HG03108 (cell line): ENCODE measurements at regions not wholly inside any gene's neighbourhood (a gene's known extent, or its start where the extent isn't known, plus 50 kb on each side); places are given as distances from the start of the nearest gene placed in this dataset.

Source experiments
- ATAC-seq: cut with Tn5 transposase; IDR thresholded peaks from one replicate; pipeline ENCODE4 v1.9.1; 2021; ENCODE audit warnings: moderate library complexity; ENCODE audit not compliant: unreplicated experiment

DNA sequence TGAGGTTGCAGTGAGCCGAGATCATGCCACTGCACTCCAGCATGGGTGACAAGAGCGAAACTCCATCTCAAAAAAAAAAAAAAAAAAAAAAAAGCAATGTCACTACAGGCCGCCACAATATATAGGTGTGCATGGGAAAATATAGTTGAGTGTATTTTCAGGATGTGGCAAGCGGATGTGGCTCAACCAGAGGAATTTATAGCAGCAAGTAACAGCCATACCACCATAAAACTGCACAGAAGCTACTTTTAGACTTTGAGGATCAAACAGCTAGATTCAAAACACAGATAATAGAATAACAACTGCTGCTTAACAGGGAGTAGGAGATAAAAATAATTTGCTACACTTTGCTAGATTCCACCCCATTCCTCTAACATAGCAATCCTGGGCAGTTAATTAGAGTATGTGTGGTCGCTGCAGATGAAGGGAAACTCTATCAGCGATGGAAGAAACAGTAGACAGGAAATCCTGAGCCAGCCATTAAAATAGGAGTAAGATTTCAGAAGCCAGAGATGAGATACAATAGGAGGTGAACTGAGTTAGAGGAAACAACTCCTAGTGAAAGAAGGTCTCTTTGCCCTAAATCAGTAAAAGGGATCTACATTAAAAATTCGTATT is 318.7 kb upstream of the STT3B start:
- ATAC-seq, result peak; percentile 82

DNA sequence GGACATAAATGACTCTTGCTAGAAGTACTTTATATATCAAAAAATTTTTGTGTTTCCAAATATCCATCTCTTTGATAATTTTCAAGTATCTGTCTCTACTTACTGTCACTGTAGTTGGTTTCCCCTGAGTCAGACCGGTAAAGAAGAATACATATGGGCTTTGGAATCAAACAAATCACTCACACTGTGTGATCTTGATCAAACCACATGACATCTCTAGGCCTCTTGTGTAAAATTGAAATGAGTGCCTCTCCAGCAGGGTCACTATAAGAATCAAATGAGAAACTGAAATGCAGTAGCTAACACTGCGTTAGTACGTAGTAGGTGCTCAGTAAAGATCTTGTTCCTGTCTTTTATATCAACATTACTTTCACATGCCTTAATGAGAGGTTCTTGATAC is 314.6 kb upstream of the STT3B start:
- no peak for ATAC-seq

DNA sequence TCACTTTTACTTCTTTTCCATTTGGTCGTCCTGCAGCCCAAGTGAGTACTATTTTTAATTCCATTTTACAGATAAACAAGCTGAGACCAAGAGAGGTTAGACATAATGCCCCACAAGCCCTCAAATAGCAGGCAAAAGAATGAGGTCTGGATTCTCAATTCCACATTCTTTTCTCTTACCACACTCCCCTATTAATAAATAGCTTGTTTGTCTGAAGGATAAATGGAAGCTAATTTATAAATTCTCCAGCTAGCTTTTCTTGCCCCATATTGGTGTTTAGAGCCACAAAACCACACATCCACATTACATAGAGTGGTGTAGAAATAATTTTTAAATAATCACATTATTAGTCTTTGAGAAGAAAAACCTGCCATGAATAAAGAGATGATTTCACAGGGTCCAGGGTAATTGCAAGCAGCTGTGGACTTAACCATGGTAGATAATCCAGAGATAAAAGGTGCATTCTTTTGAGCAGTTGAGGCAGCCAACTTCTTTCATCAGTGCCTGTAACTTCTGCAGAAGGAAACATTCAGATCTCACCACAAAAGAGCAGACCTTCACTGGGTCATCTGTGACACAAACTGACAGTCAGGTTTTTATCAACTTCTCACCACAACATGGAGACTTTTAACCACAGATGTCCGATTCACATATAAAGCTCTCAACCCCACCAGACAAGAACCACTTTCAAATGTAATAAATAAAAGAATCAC is 313.4 kb upstream of the STT3B start:
- ATAC-seq, result peak; percentile 77

DNA sequence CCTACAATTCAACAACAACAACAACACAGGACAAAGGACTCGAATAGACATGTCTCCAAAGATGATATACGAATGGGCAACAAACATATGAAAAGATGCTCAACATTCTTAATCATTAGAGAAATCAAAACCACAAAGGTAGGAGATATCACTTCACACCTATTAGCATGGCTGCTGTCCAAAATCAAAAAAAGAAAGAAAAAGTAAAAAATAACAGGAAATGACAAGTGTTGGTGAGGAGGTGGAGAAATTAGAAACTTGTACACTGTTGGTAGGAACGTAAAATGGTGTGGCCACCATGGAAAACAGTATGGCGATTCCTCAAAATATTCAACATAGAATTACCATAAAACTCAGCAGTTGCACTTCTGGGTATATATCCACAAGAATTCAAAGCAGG is 312.3 kb upstream of the STT3B start:
- no peak for ATAC-seq

DNA sequence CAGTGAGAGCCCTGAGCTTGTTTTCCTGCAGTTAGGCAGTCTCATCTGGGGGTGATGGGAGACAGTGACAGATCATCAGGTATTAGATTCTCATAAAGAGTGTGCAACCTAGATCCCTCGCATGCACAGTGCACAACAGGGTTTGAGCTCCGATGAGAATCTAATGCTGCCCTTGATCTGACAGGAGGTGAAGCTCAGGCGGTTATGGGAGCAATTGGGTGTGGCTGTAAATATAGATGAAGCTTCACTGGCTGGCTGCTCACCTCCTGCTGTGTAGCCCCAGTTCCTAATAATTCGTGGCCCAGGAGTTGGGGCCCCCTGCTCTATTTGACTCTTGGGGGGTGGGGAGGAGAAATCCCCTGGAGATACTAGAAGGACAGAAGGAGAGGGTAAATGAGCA is 309.4 kb upstream of the STT3B start:
- no peak for ATAC-seq

DNA sequence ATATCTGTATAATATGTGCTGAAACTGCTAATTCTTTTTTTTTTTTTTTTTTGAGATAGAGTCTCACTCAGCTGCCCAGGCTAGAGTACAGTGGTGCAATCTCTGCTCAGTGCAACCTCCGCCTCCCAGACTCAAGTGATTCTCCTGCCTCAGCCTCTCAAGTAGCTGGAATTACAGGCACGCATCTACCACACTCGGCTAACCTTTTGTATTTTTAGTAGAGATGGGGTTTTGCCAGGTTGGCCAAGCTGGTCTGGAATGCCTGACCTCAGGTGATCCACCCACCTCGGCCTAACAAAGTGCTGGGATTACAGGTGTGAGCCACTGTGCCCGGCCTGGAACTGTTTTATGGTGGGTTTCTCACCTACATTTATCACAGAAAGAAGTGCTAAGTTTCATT is 307.8 kb upstream of the STT3B start:
- ATAC-seq, result no peak

DNA sequence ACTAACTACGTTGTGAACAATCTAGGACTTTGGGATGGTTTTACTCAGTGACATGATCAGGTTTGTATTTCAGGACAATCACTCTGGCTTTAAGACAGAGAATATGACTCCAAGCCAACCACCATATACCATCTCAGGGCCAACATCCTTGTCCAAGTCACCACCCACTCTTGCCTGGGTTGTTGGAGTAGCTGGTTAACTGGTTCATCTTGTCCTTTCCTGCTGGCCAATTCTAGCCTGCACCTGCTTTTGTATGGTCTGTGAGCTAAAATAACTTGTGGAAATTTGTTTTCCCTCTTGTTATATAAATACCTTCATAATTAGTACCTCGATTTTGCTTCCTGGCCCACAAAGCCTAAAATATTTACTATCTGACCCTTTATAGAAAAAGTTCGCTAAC is 306.8 kb upstream of the STT3B start:
- no peak for ATAC-seq

DNA sequence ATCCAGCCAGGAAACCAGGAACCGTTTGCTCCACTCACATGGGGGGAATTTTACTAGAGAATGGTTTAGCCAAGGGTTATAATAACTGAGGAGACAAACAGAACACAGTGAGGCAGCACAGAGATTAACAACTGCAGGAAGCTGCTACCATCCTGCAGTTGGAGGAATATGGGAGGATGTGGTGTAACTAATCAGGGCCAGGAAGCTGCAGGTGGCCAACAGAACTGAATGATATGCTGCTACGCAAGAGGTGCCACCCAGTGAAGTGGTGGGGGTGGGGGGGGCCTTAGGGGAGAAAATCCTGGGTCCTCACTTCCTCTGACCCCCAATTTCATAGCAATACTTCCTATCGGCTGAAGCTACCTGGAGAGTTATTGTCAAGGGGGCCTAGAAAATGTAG is 306.4 kb upstream of the STT3B start:
- peak; percentile 36 for ATAC-seq

DNA sequence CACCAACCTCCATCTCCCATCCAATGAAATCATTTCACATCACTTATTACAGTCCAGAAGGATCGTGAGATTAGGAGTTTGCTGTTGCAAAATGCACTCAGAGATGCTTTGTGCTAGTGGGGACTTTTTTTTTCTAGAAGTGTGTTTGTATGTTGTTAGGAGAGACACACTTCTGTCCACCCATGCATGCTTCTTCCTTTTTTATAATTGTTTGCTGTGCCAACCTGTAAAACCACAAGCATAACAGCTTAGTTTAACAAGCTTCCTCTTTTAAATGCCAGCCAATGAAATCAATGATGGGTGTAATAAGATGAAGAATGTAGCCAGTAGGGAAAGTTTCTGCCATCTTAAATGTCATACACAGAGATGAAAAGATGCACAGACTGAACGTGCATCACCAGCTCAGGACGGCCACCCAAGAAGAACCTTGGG is 305.6 kb upstream of the STT3B start:
- ATAC-seq, result peak; percentile 42

DNA sequence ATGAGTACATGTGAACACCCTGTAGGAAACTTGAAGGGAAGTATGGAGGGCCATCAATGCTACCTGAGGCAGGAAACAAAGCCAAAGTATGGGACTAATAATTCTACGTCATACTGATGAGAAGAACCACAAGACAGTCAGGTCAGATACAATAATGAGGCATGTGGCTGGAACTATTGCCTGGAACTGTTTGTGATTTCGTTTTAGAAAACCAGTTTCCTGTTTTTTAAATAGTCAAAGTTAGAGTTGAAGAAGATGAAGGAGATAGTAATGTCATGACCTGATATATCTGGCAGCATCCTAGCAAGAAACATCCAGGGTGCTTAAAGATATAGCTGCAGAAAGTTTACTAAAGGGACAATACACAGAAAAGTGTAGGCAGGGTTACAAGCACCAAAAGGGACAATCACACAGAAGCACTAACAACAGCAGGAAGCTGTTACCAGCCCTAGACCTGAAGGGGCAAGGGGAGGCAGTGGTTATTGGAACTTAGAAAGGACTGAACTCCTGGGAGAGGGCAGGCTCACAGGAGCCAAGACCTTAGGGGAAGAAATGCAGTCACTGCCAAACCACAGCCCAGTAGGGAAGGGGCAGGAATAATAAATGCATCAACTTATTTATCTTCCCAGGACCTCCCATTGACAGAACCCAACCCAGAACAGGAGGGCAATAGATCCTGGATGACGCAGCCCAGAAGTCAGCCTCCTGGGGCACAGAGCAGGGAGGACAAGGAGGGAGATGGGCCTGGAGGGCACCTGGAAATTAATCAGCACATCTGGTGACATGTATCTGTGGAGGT is 302.1 kb upstream of the STT3B start:
- no peak for ATAC-seq

DNA sequence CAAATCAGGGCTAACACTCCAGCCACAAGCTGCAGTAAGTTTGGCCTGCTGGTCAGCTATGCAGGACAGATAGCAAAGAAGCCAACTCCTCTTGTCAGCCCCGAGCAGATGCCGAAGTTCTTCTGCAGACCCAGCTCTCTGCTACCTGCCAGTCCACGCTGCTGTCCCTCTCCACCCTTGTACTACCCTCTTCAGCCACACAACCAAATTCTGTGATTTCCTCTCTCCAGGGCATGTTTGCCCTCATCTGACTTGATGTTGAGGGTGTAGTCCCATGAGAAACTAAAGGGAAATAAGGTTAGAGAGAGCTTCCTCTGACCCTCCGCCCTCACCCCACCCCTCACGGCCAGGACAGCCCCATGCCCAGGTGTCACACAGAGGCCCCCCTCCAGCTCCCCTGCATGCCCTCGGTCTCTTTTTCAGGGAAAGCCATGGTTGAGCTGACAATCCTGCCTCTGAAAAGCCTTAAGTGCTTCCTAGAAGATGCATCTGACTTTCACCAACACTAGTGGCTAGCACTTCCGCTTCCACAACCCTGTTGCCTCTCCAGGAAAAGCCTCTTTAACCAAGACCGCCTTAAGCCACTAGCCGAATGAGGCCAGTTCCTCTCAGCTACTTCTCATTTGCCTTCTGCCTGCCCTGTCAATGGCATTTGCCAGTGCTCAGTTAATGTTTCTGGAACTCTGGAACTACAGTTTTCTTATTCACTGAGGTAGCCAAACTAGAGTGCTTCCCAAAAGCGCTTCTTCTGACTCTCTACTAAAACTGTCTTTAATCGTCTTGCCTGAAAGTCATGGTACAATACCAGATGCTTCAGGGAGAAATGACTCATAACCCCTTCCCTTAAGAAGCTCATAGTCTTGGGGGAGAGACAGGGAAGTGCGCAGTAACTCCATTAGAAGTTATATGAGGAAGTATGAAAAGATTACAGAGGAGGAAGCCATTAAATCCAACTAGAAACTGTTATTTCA is 300.4 kb upstream of the STT3B start:
- ATAC-seq, result no peak

DNA sequence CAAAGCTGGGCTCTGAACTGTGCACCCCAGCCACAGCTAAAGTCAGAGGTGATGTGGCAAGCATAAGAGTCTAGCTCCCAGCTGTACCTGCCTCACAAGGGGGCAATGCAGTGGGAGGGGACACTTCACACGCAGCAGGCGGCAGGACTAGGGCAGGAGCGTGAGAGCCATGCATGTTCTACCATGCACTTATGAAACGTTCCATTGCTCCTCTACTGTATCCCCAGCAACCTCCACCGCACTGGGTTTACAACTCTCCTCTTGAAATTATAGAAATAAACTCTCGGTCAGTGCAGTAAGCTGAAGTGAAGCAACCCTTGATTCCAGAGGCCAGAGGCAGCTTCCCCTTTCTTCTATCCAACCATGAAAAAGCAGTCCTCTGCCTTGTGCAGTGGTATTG is 298.6 kb upstream of the STT3B start:
- ATAC-seq, result no peak

DNA sequence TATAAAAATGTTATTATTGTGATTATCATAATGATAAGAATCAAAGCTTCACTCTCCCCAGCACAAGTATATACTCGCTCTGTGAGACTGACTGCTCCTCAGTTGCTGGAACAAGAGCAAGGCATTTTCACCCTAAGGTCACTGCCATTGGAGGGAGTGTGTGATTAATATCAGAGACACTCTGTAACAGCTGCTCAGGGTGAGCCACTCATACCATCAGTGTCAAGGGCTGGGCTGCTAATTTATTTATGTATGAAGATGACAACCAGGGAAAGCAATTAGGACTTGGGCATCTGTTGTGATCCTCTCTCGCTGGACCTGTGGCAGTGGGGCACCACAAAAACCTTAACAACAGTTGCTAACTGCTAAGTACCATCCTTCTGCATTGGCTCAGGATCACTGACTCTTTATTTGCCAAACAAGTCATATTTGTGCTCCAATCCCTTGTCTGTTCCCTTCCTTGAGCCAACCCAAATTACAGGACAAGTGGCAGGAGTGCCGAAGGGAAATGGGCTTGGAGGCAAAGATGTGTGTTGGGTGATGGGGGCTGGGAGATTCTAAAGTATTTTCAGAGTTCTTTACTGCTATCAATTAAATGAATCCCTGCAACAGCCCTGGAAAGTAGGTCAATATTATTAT is 297.5 kb upstream of the STT3B start:
- ATAC-seq, result no peak

DNA sequence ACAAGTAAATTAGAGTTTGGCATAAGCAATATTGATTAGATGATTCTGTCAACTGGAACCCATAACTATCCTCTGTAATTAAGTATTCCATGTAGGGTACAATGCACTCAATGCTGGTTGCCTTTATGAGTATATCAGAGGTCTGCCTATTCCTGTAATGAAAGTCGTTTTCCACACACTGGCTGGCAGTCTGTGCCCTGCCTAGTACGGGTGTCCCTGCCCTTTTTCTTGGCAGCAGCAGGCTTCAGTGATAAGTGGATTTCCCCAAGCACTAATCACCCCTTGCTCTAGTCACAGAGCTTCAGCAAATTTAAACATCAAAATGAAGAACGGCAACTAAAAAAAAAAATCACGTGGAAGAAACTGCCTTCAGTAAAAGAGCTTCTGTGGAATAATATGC is 294.8 kb upstream of the STT3B start:
- no peak for ATAC-seq

DNA sequence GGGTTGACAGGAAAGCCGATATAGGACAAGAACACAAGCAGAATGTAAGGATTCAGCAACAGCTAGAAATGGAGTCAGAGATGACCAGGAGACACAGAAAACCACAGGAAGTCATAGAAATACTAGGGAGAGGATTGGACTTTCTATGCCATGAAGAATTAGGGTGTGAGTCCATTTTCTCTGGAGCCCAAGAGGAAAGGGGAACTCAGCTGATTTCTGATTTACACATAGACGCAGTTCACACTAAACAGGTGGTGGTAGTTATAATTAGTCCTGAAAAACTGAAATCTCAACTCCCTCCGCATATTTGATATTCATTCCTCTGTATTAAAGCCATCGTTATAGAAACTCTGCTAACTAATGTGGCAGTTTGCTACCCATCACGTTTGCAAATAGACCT is 292.7 kb upstream of the STT3B start:
- no peak for ATAC-seq

DNA sequence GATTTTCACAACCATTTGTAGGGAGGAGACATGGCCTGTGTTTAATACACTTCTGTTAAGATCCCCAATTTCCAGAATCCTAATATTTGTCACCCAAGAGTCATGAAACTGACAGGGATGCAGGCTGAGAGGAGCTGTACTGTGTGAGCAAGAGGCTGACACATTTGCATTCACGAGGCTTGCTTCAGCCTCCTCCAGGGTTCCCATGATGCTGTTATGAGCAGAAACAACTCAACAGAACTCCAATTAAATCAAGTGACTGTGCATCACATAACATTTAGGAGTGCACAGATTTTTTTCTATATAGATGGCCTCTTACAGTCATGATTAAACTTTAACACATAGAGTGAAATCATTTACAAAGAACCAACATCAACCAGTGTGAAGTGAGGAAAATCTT is 292.3 kb upstream of the STT3B start:
- ATAC-seq, result no peak

DNA sequence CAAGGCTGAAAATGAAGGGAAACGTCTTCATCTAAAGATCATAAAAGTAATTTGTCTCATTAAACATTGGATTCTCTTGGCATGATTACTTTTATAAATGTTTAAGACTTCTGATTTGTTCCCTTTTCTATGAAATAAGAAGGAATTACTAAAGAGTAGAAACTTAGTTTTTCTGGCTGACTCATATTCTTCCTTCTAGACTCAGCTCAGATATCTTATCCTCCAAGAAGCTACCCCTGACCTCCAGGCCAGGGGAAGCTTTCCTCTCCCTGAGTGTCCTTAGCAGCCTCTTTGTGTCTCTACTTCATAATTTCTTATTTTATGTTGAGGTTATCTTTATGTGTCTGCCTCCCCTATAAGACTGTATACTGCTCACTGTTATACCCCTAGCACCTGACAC is 291.9 kb upstream of the STT3B start:
- ATAC-seq, result no peak

DNA sequence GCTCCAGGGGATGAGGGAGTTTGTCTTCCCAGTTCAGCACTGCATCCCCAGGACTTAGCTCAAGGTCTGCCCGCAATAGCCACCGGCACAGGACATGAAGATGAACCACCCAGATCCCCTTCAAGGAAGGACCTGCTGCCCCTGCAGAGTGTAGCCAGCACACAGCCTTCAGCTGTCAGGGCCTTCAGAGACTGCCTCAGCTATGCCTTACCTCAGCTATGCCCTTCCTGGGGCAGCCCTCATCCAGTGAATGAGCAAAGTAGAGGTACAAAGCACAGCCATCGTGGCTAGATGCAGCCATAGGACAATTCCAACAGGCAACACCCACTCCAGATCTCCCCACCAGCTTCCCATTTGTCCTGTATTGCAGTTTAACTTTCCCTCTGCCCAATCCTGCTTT is 291.2 kb upstream of the STT3B start:
- ATAC-seq, result no peak

DNA sequence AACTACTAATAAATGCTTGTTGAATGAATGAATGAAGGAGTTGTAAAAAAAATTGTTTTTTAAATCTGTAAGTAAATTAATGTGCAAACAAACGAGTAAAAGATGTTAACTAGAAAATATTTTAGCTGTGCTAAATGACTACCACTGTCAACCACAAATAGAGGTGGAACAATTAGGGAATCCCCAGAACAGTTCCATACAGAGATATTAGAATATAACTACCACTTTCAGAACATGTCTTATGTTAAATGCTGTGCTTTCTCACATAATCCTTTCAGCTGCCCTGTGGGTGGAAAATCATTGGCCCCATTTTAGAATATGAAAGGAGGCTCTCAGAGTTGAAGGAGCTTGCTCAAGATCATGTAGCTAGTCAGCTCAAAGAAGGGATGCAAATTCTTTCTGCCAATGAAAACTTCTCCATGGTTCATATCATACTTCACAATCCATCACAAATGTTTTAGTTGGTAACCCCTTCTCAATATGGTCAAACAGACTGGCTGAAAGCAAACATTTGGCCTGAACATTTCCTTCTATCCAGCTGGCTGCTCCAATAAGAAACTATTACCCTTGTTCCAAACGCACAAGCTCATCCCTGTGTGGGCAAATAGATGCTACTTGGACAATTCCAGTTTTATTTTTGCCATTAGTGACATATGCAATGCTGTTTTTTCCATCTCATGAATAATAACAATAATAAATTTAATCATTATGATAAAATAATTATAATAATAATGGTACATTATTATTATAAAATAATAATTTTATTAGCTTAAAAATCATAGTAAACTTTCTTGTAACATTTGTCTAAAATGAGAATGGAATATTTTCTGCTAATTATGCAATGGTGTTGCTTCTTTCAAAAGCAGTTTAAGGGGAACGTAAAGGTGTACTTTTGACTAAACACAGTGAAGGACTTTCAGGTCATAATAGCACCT is 290.4 kb upstream of the STT3B start:
- peak; percentile 65 for ATAC-seq
